Heart left ventricle (tissue), 16 donors: ENCODE measurements at regions not wholly inside any gene's neighbourhood (a gene's known extent, or its start where the extent isn't known, plus 50 kb on each side); places are given as distances from the start of the nearest gene placed in this dataset.

Experiments used
- ATAC-seq, 4 donors: fragments of 200-7000 bp; cut with Tn5 transposase; one replicate each; pipeline ENCODE4 v1.9.1; 2020 to 2022; ENCODE audit warnings: moderate library complexity in 4 of 4, mild to moderate bottlenecking in 3 of 4, moderate number of reproducible peaks in 1 of 4
- DNase-seq, 5 donors: peaks; one replicate each; pipeline ENCODE4 v3.0.0-alpha.2; 2020
- H3K27ac ChIP-seq, 12 donors: fragments of 200-600 bp; sonication (generic) in 4 of 12; one replicate each; pipeline versions ENCODE4 v1.5.0 to v1.8.0; 2016 to 2022; ENCODE audit warnings: mild to moderate bottlenecking in 2 of 12
- H3K27me3 ChIP-seq, 9 donors: fragments of 200-600 bp; sonication (generic) in 2 of 9; one replicate each; pipeline versions ENCODE4 v1.5.1 to v1.8.0; 2016 to 2022; ENCODE audit warnings: mild to moderate bottlenecking in 3 of 9
- H3K36me3 ChIP-seq, 9 donors: fragments of 200-600 bp; sonication (generic) in 2 of 9; one replicate each; pipeline versions ENCODE4 v1.5.0 to v1.8.0; 2018 to 2022; ENCODE audit warnings: mild to moderate bottlenecking in 2 of 9
- H3K4me1 ChIP-seq, 12 donors: fragments of 200-600 bp; sonication (generic) in 4 of 12; one replicate each; pipeline versions ENCODE4 v1.5.0 to v1.8.0; 2016 to 2022; ENCODE audit warnings: mild to moderate bottlenecking in 3 of 12
- H3K4me3 ChIP-seq, 12 donors: fragments of 200-600 bp; sonication (generic) in 4 of 12; one replicate each; pipeline versions ENCODE4 v1.5.0 to v1.8.0; 2017 to 2022; ENCODE audit warnings: mild to moderate bottlenecking in 9 of 12, moderate library complexity in 4 of 12
- H3K9me3 ChIP-seq, 12 donors: fragments of 200-600 bp; sonication (generic) in 4 of 12; one replicate each; pipeline versions ENCODE4 v1.5.0 to v1.8.0; 2016 to 2022; ENCODE audit warnings: mild to moderate bottlenecking in 1 of 12
- POLR2A ChIP-seq, 2 donors: fragments of 450-650 bp; IDR thresholded peaks; one replicate each; pipeline ENCODE4 v1.6.1; 2017; ENCODE audit warnings: antibody characterized with exemption in 2 of 2, mild to moderate bottlenecking in 2 of 2, moderate library complexity in 2 of 2
- WGBS, 4 donors: extraction: QIAGEN DNeasy Blood & Tissue Kit in 2 of 4; methylation state at CpG; one replicate each; pipeline versions ENCODE4 v1.1.5 to v1.1.7; 2013 to 2018; 5-methylcytosine and 5-hydroxymethylcytosine counted together
- intact Hi-C, 10 donors: fragments of 100-400 bp; cut with DNase I; formaldehyde crosslinking; loops; one replicate each; pipeline versions ENCODE4 v1.11.1 to v1.14.2; 2022
- TF ChIP-seq, protein P1 (sequence below), 12 donors: fragments of 200-600 bp; sonication (generic) in 4 of 12; IDR thresholded peaks; one replicate each; pipeline versions ENCODE4 v1.5.0 to v1.8.0; 2018 to 2022; ENCODE audit warnings: antibody characterized with exemption in 12 of 12, mild to moderate bottlenecking in 5 of 12
- donor health status: ischemic (EF 13 %, LVEDD 7.1; RV severe dilation, severe dysfunction).
- donor health status: healthy with polysubstance abuse.
- donor health status: DM: no; HTN: yes; CAD: no.
- donor health status: DM: no; HTN: no; CAD: no.
- donor health status: ischemic (EF 25% LVEDD 6.9; RV normal size, moderate dysfunction).
- donor health status: ischemic (EF 25% LVEDD 5.7; RV mildly dilated, moderate dysfunction).
- donor health status: healthy.
- donor health status: DM: yes; HTN: yes; CAD: no.
- donor health status: ischemic (EF 35%, LVEDD 5.7; RV mildly dilated, moderate dysfunction).
- donor health status: nonischemic (EF 11% LVEDD 7.7; RV severe dilation, severe dysfunction).
- donor health status: DM: yes; HTN: yes; CAD: no.
- donor health status: PGD.
- donor health status: ischemic (EF 29% LVEDD 5.4; RV normal size, mild dysfunction).
- donor health status: nonischemic (EF 23%, LVEDD 6.1; RV moderate dilation, normal function).

- TF ChIP-seq, protein P1, sequence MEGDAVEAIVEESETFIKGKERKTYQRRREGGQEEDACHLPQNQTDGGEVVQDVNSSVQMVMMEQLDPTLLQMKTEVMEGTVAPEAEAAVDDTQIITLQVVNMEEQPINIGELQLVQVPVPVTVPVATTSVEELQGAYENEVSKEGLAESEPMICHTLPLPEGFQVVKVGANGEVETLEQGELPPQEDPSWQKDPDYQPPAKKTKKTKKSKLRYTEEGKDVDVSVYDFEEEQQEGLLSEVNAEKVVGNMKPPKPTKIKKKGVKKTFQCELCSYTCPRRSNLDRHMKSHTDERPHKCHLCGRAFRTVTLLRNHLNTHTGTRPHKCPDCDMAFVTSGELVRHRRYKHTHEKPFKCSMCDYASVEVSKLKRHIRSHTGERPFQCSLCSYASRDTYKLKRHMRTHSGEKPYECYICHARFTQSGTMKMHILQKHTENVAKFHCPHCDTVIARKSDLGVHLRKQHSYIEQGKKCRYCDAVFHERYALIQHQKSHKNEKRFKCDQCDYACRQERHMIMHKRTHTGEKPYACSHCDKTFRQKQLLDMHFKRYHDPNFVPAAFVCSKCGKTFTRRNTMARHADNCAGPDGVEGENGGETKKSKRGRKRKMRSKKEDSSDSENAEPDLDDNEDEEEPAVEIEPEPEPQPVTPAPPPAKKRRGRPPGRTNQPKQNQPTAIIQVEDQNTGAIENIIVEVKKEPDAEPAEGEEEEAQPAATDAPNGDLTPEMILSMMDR (IDR thresholded peaks at IDR 0.05) = no peak
- no peak for TF ChIP-seq POLR2A (IDR thresholded peaks at IDR 0.05)
- Histone ChIP-seq H3K4me3 (no peak overlapping the region), H3K4me1 (no peaks in the 10 kb centered on the region), H3K27ac (no peak overlapping the region), H3K9me3 (peaks cover 0 to 3% (median 0%) of the 10 kb centered on the region in 12 donors), H3K27me3 (no peaks in the 10 kb centered on the region), H3K36me3 (no peaks in the 10 kb centered on the region)
- DNase-seq (no peak), ATAC-seq (no peak)
- WGBS, 4 donors = 73 to 90% (median 80%) methylated on average over 3 of the region's 3 CpGs
- intact Hi-C loops = no loop called here
Observed at GRCh38 chr9:78982849-78983248, 588.9 kb upstream of the TLE4 start.

- WGBS, 4 donors = 62 to 73% (median 64%) methylated on average over 2 of the region's 2 CpGs
- ATAC-seq = no peak
- Histone ChIP-seq H3K27me3 (no peaks in the 10 kb centered on the region), H3K9me3 (peaks cover 0 to 3% (median 0%) of the 10 kb centered on the region in 12 donors), H3K4me3 (no peak overlapping the region), H3K4me1 (no peaks in the 10 kb centered on the region), H3K27ac (no peak overlapping the region), H3K36me3 (no peaks in the 10 kb centered on the region)
- intact Hi-C loops = no loop called here
- TF ChIP-seq, protein P1 (IDR thresholded peaks at IDR 0.05) = no peak
- TF ChIP-seq POLR2A (IDR thresholded peaks at IDR 0.05) = no peak
- no peak for DNase-seq
Observed at GRCh38 chr9:78985084-78985738, 586.6 kb upstream of the TLE4 start.

DNA sequence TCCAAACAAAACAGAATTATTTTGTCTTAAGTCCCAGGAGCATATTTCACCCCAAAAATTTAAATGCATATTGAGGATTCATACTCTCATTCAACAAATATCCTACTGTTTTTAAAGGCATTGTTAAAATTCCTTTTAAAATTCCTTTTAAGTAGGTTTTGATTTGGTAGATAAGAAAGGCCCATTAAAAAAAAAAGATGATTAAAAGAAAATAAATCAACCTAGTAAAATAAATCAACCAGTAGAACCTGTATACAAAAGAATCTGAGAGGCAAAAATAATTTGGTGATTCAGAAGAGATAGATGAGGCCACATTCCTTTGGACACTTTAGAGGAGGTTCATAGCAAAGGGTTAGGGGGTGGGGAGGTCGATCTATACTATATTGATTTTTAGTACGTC lies 585.3 kb upstream of the TLE4 start:
- Histone ChIP-seq H3K4me1 (no peaks in the 10 kb centered on the region), H3K9me3 (peaks cover 0 to 3% (median 0%) of the 10 kb centered on the region in 12 donors), H3K4me3 (no peak overlapping the region), H3K36me3 (no peaks in the 10 kb centered on the region), H3K27ac (no peak overlapping the region), H3K27me3 (no peaks in the 10 kb centered on the region)
- intact Hi-C loops = no loop called here
- DNase-seq = no peak
- 79 to 84% (median 80%) methylated on average over 2 of the region's 2 CpGs for WGBS, 4 donors
- TF ChIP-seq, protein P1 (IDR thresholded peaks at IDR 0.05) = no peak
- TF ChIP-seq POLR2A (IDR thresholded peaks at IDR 0.05) = no peak
- no peak for ATAC-seq

DNA sequence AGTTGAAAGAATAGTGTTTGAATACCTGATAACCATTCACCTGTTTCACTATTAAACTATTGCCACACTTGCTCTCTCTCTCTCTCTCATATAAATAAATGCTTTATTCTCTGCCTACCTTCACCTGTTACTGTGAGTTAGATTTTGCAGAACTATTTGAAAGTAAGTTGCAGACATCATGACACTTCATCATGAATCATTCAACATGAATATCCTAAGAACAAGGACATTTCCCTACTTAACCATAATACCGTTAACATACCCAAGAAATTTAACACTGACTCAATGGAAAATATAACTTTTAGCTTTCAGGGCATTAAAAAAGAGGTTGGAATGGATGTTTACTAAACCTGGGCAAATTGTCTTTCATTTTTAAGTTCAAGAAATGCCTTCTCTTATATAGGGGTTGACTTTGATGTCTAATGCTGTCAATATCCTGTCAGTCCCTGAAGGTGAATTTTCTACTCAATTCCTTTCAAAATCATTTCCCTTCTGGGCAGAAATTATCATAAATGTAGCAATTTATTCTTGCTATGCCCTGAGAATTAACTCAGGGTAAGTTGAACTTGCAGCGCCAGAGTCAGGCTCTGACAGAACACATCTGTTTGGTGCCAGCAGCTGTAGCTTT lies 582.6 kb upstream of the TLE4 start:
- DNase-seq (no peak), ATAC-seq (no peak)
- Histone ChIP-seq H3K4me1 (no peaks in the 10 kb centered on the region), H3K27me3 (no peaks in the 10 kb centered on the region), H3K9me3 (no peaks in the 10 kb centered on the region), H3K27ac (no peak overlapping the region), H3K4me3 (no peak overlapping the region), H3K36me3 (no peaks in the 10 kb centered on the region)
- intact Hi-C loops = no loop called here
- TF ChIP-seq POLR2A (IDR thresholded peaks at IDR 0.05) = no peak
- TF ChIP-seq, protein P1 (IDR thresholded peaks at IDR 0.05) = no peak
- 78 to 85% (median 83%) methylated on average over 2 of the region's 2 CpGs for WGBS, 4 donors
